GM18909 (cell line): ENCODE measurements at regions not wholly inside any gene's neighbourhood (a gene's known extent, or its start where the extent isn't known, plus 50 kb on each side); places are given as distances from the start of the nearest gene placed in this dataset.
"Not testable (repeated sequence)": the region's sequence is repeated elsewhere in the genome, so short reads cannot be mapped to it uniquely, and the experiment has no call there.

ENCODE experiments used
- ATAC-seq: cut with Tn5 transposase; IDR thresholded peaks from one replicate; pipeline ENCODE4 v1.9.1; 2021; ENCODE audit warnings: mild to moderate bottlenecking; ENCODE audit not compliant: unreplicated experiment, poor library complexity

DNA sequence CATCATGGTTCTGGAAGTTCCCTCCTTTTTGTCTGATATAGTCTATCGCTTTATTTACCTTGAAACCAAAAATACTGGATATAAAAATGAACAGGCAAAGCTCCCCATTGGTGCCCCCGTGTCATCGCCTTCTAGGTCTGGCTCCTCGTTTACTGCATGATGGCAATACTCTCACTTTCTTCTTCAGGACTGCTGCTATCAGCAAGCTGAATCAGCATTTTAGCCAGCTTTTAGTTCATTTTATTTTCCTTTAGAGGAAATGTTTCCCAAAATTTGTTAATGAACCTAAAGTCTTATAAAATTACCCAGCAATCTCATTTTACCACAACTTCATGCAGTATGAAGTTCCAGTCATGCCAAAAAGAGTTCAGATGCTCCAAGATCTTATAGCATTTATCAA is 80.5 kb downstream of the ZIC3 start:
- ATAC-seq = no peak

GRCh38 chrX:137651647-137652046 is 85.7 kb downstream of the ZIC3 start:
- no peak for ATAC-seq

DNA sequence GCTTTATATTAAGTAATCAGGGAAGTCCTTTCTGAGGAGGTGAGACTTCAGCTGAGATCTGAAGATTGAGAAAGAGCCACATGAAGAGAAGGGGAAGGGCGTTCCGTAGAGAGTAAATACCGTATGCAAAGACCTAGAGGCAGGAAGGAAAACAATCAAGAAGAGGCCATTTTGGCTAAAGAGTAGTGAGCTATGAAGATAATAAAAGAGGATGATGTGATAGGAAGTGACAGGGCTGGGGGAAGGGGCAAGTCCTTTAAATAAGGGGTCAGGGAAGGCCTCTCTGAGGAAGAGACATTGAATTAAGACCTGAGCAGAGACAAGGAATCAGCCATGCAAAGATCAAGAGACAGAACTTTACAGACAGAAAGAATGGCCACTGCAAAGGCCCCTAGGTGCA is 86.2 kb downstream of the ZIC3 start:
- ATAC-seq = no peak

DNA sequence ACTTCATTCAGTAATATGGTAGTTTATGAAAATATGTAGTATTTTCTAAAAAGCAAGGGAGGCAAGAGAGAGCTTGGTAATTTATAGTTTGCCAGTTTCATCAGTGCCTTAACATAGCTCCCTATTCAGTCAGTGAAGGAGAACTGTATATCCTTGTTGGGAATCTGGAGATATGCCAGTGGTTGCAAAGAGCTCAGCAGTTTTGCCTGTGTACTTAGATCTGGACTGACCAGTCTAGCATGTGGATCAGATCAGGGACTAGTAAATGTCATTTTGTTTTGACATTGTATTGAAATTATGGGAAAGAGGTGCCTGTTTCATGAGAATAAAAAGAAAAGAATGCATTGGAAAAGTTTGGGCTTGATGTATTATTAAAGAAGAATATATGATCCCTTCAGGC is 88.6 kb downstream of the ZIC3 start:
- ATAC-seq = no peak

DNA sequence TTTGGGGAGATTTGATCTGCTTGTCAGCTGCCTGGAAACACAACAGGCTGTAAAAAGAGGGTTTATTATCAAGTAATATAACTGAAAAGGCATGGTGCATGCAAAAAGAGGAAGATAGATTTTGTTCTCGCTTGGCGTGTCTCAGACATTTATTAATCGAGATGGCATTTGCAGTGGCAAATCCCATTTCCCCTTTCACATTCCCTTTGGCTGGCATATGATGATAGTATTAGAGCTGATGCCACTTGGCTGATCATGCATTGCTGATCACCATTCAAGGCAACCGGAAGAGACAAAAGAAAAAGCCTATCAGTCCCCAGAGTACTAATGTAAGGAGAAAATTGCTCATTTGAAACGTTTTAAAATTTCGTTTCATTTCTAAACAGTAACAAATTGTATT is 101.8 kb downstream of the ZIC3 start:
- no peak for ATAC-seq

DNA sequence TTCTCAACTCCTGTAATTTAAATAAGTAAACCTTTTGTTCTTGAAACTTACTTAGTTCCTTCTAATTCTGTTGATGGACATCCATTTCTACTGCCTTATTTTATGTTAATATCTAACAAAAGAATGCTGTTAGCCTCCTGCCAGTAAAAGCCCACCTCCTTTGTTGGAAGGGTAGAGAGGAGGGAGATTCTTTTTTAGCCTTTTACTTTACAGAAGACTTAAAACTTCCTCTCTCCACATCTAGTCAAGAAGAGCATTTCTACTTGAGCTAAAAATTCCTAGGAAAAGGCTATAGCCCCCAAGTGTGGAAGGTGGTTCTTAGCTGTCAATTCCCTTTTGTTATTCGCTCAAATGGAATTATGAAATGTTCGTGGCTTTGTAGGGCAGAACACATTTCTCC is 118.7 kb downstream of the ZIC3 start:
- no peak for ATAC-seq

- no peak for ATAC-seq
Measured at GRCh38 chrX:137695417-137695816, 129.5 kb downstream of the ZIC3 start.

DNA sequence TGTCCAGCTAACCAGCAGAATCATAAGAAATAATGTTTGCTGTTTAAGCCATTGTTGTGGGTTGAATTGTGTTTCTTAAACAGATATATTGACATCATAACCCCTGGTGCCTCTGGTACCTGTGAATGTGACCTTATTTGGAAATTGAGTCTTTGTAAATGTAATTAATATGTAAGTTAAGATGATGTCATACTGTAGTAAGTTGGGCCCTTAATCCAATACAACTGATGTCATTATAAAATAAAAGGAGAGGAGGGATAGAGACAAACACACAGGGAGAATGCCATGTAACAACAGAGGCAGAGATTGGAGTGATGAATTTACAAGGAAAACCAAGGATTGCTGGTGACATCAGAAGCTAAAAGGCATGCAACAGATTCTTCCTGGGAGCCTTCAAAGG is 141.4 kb downstream of the ZIC3 start:
- no peak for ATAC-seq

DNA sequence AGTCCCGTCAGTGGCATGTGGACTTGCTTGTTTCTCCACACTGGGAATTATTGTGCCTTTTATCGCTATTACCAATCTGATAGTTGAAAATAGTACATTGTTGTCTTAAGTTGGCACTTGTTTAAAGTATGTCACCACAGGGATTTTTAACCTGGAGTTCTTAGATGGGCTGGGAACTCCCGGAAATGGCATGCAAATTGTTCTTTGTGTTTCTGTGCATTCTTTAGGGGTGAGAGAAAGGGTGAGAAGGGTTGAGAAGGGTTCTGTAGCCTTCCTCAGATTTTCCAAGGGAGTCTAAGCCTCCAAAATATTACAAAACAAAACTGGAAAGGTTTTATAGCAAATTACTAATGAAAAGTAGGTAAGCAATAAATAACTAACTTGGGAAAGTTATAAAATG is 176.9 kb downstream of the ZIC3 start:
- no peak for ATAC-seq

DNA sequence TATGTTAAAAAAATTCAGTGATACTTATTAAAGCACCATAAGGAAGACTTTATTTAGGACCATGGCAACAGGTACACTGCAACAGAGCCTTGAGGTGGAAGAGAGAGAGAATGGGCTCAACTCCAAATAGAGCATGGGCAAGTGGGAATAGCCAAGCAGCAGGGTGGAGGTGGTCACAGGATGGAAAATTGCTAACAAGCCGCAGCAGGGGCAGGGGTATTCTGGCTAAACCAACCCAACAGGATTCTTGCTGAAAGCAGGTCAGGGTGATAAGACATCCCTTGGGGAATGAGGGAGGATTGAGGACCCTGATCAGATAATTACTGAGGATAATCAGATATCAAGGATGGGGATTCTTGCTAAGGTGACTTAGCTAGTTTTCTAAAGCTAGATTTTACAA is 177.5 kb downstream of the ZIC3 start:
- no peak for ATAC-seq

GRCh38 chrX:137746289-137746688 is 180.4 kb downstream of the ZIC3 start:
- ATAC-seq = no peak

GRCh38 chrX:137747244-137748043 is 181.5 kb downstream of the ZIC3 start:
- ATAC-seq = no peak

DNA sequence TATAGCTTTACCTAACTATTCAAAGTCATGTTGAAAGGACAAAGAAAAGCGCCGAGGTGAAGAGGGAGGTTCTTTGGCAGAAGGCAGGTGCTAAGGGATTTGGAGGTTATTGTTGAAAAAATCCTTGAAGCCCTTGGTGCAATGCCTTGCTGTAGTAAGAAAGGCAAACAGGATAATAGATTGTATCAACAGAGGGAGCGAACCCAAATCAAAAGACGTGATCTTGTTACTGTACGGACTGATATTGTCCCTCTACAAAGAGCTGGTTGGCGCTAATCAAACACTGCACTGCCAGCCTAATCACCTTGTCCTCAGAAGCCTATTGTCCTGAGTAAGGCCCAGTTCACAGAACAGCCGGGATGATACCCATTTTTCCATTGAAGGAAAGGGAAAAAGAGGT is 182.9 kb downstream of the ZIC3 start:
- no peak for ATAC-seq

GRCh38 chrX:137749246-137749645 is 183.3 kb downstream of the ZIC3 start:
- no peak for ATAC-seq

- no peak for ATAC-seq
Measured at GRCh38 chrX:137771537-137771936, 205.6 kb downstream of the ZIC3 start.

- no peak for ATAC-seq
Measured at GRCh38 chrX:137792214-137792613, 226.3 kb downstream of the ZIC3 start.

DNA sequence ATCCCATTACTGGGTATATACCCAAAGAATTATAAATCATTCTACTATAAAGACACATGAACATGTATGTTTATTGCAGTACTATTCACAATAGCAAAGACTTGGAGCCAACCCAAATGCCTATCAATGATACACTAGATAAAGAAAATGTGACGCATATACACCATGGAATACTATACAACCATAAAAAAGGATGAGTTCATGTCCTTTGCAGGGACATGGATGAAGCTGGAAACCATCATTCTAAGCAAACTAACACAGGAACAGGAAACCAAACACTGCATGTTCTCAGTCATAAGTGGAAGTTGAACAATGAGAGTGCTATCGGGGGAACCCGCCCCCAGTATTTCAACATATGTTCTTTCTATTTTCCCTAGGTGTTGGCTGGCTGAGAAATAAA is 232.0 kb downstream of the ZIC3 start:
- ATAC-seq = not testable (repeated sequence)

- no peak for ATAC-seq
Measured at GRCh38 chrX:137823257-137823656, 257.3 kb downstream of the ZIC3 start.

- no peak for ATAC-seq
Measured at GRCh38 chrX:137847376-137847775, 281.4 kb downstream of the ZIC3 start.

GRCh38 chrX:137848266-137848905 is 282.5 kb downstream of the ZIC3 start:
- no peak for ATAC-seq

DNA sequence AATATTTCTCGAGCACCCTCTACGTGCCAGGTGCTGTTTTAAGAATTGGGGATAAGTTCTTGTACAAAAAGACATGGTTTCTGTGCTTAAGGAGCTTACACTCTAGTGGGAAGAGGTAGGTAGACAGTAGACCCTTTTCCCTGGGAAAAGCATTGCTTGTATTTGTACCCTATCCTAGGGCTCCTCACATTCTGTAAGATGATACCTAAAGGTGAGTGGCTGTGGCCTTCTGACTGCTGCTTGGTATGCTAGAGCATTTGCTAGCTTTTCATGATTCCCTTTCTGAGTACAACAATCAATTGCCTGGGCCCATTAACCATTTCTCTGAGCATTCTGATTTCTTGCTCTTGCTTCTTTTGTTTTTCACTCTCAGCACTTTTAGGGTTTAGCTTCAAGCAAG is 286.6 kb downstream of the ZIC3 start:
- ATAC-seq = no peak

DNA sequence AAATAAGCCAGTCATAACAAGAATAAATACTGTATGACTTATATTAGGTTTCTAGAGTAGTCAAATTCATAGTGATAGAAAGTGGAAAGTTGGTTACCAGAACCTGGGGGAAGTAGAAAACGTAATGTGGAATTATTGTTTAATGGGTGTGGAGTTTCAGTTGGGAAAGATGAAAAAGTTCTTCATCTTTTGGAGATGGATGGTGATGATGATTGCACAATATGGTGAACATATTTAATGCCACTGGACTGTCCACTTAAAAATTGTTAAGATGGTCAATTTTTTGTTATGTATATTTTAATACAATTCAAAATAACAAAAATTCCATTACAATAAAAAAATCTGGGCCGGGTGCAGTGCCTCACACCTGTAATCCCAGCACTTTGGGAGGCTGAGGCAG is 289.6 kb downstream of the ZIC3 start:
- ATAC-seq = no peak
